GM12878 (cell line): ENCODE measurements at regions not wholly inside any gene's neighbourhood (a gene's known extent, or its start where the extent isn't known, plus 50 kb on each side); places are given as distances from the start of the nearest gene placed in this dataset.

ENCODE experiments used
- ATAC-seq: fragments of 200-7000 bp; cut with Tn5 transposase; 3 replicates; pipeline ENCODE4 v1.9.1; 2020; ENCODE audit warnings: mild to moderate bottlenecking, moderate library complexity
- BruUV-seq: library from RNA; stranded (reverse); fragments of 400-500 nt; replicated peaks from 2 replicates; lab custom pipeline; 2021; lab: Mats Ljungman, UMichigan
- CTCF ChIA-PET: fragments of 300-600 bp; sonication (Branson Sonifier 250); formaldehyde crosslinking; extraction: SDS; loops from one replicate; lab custom pipeline; 2021; ENCODE audit warnings: inconsistent platforms; lab: Yijun Ruan, JAX
- POLR2A ChIA-PET: fragments of 350-600 bp; formaldehyde crosslinking; extraction: SDS; loops from one replicate; lab custom pipeline; 2021; ENCODE audit warnings: inconsistent platforms; lab: Charles Lee
- RAD21 ChIA-PET: fragments of 300-600 bp; sonication (Branson Sonifier 250); formaldehyde crosslinking; loops from one replicate; lab custom pipeline; 2023; ENCODE audit warnings: antibody characterized with exemption; ENCODE audit not compliant: unreplicated experiment; lab: Charles Lee
- SMC1A ChIA-PET: fragments of 300-600 bp; sonication (Branson Sonifier 250); formaldehyde crosslinking; loops from one replicate; lab custom pipeline; 2023; ENCODE audit not compliant: unreplicated experiment, uncharacterized antibody; lab: Charles Lee
- DNase-seq: peaks from one replicate; pipeline ENCODE4 v3.0.0-alpha.2; 2011; ENCODE audit warnings: low read depth, low spot score
- FAIRE-seq: peaks from 3 replicates; lab custom pipeline; 2011; peaks lifted over from hg19 to GRCh38; lab: Jason Lieb, UNC
- H2AFZ ChIP-seq: 2 replicates; pipeline ENCODE4 v1.6.0; 2011; ENCODE audit warnings: low read depth, low read length, control low read depth; ENCODE audit not compliant: control insufficient read depth
- H3K27ac ChIP-seq: 2 replicates; pipeline ENCODE4 v1.5.1; 2011; ENCODE audit warnings: control low read depth; ENCODE audit not compliant: control insufficient read depth, insufficient read depth
- H3K27me3 ChIP-seq, 2 experiments: replicated peaks in 1 of 2; 2 replicates each; pipeline versions ENCODE4 v1.6.0 to v1.6.1; 2011; ENCODE audit warnings: low read length in 1 of 2; ENCODE audit not compliant: control insufficient read depth in 2 of 2, insufficient read depth in 2 of 2
- H3K36me3 ChIP-seq, 2 experiments: 2 replicates each; pipeline ENCODE4 v1.5.1; 2011; ENCODE audit warnings: low read length in 1 of 2; ENCODE audit not compliant: control insufficient read depth in 2 of 2, insufficient read depth in 2 of 2
- H3K4me1 ChIP-seq: 2 replicates; pipeline ENCODE4 v1.6.1; 2011; ENCODE audit warnings: mild to moderate bottlenecking, low read length, moderate library complexity, mixed read lengths; ENCODE audit not compliant: control insufficient read depth, insufficient read depth
- H3K4me2 ChIP-seq: 2 replicates; pipeline ENCODE4 v1.6.0; 2011; ENCODE audit warnings: control low read depth; ENCODE audit not compliant: control insufficient read depth, insufficient read depth
- H3K4me3 ChIP-seq: fragments of 200-600 bp; sonication (generic); 2 replicates; pipeline ENCODE4 v1.5.1; 2016
- H3K79me2 ChIP-seq: 2 replicates; pipeline ENCODE4 v1.6.0; 2011; ENCODE audit warnings: low read length; ENCODE audit not compliant: control insufficient read depth, insufficient read depth
- H3K9ac ChIP-seq: 2 replicates; pipeline ENCODE4 v1.8.0; 2011; ENCODE audit warnings: low read length, control low read depth, mixed read lengths; ENCODE audit not compliant: control insufficient read depth, insufficient read depth
- H3K9me3 ChIP-seq: replicated peaks from 3 replicates; pipeline ENCODE4 v1.5.1; 2011; ENCODE audit warnings: mild to moderate bottlenecking, low read length; ENCODE audit not compliant: control insufficient read depth, insufficient read depth
- H4K20me1 ChIP-seq: 2 replicates; pipeline ENCODE4 v1.6.0; 2011; ENCODE audit not compliant: control insufficient read depth, insufficient read depth
- BCLAF1 ChIP-seq: fragments of 450-650 bp; IDR thresholded peaks from 2 replicates; pipeline ENCODE4 v1.6.1; 2017; ENCODE audit warnings: antibody characterized with exemption, mild to moderate bottlenecking, moderate library complexity
- CUX1 ChIP-seq: IDR thresholded peaks from 2 replicates; pipeline ENCODE4 v1.6.1; 2012; ENCODE audit warnings: improper control_type of control experiment, low read depth, low read length; ENCODE audit not compliant: insufficient replicate concordance
- NFXL1 ChIP-seq: fragments of 450-650 bp; IDR thresholded peaks from 2 replicates; pipeline ENCODE4 v1.6.1; 2017; ENCODE audit warnings: antibody characterized with exemption, mild to moderate bottlenecking, borderline replicate concordance
- NRF1 ChIP-seq: conservative IDR thresholded peaks from 2 replicates; pipeline ENCODE4 v1.6.1; 2011; ENCODE audit warnings: mild to moderate bottlenecking, low read depth, low read length, improper control_type of control experiment
- PAX5 ChIP-seq: IDR thresholded peaks from 2 replicates; pipeline ENCODE4 v1.6.1; 2011; ENCODE audit warnings: low read depth, low read length, borderline replicate concordance
- RAD51 ChIP-seq: fragments of 450-650 bp; IDR thresholded peaks from 2 replicates; pipeline ENCODE4 v1.6.1; 2016; ENCODE audit warnings: moderate library complexity, mild to moderate bottlenecking, inconsistent platforms
- RCOR1 ChIP-seq: conservative IDR thresholded peaks from 2 replicates; pipeline ENCODE4 v1.6.1; 2012; ENCODE audit warnings: low read depth, low read length, improper control_type of control experiment
- SIX5 ChIP-seq: IDR thresholded peaks from 2 replicates; pipeline ENCODE4 v1.6.1; 2011; ENCODE audit warnings: mild to moderate bottlenecking, low read depth, low read length, moderate library complexity; ENCODE audit not compliant: severe bottlenecking
- YBX1 ChIP-seq: fragments of 450-650 bp; IDR thresholded peaks from 2 replicates; pipeline ENCODE4 v1.6.1; 2016; ENCODE audit warnings: antibody characterized with exemption
- ZBED1 ChIP-seq: IDR thresholded peaks from 2 replicates; pipeline ENCODE4 v1.6.1; 2016; ENCODE audit warnings: borderline replicate concordance
- ZBTB40 ChIP-seq: fragments of 450-650 bp; IDR thresholded peaks from 2 replicates; pipeline ENCODE4 v1.6.1; 2016; ENCODE audit warnings: mild to moderate bottlenecking, moderate library complexity, borderline replicate concordance
- WGBS: methylation state at CpG from one replicate; pipeline ENCODE4 v1.1.6; 2016; ENCODE audit warnings: low lambda C conversion rate; ENCODE audit not compliant: insufficient replicate concordance, insufficient coverage; ENCODE audit errors: missing lambda C conversion rate; 5-methylcytosine and 5-hydroxymethylcytosine counted together
- in situ Hi-C: fragments of 300-500 bp; cut with MboI; formaldehyde crosslinking; loops from 9 replicates; pipeline ENCODE4 v1.14.3; 2018; ENCODE audit warnings: mixed read lengths
- intact Hi-C: fragments of 100-400 bp; cut with micrococcal nuclease; formaldehyde crosslinking; loops from one replicate; pipeline ENCODE4 v1.14.2; 2022; ENCODE audit not compliant: unreplicated experiment

- TF ChIP-seq BCLAF1 = no peak
- no peak for TF ChIP-seq YBX1
These were observed 601.5 kb downstream of the IRX1 start (continued) for GRCh38 chr5:4197151-4197550.

GRCh38 chr5:4198461-4198860, 602.8 kb downstream of the IRX1 start:
- POLR2A ChIA-PET = no interaction called here
- in situ Hi-C loops = no loop called here
- H2AFZ ChIP-seq = no peak overlapping the region

More at GRCh38 chr5:4198461-4198860, 602.8 kb downstream of the IRX1 start:
- ChIA-PET CTCF (no interaction called here), SMC1A (no interaction called here), RAD21 (no interaction called here)
- ATAC-seq (no peak), DNase-seq (no peak), FAIRE-seq (no peak)
- Histone ChIP-seq H4K20me1 (no peaks in the 10 kb centered on the region), H3K9me3 (no peaks in the 10 kb centered on the region), H3K79me2 (no peaks in the 10 kb centered on the region), H3K4me1 (no peaks in the 10 kb centered on the region), H3K4me2 (no peak overlapping the region), H3K9ac (no peak overlapping the region), H3K36me3 (no peaks in the 10 kb centered on the region), H3K27me3 (no peaks in the 10 kb centered on the region), H3K4me3 (no peak overlapping the region), H3K27ac (no peak overlapping the region)
- TF ChIP-seq SIX5 (no peak), ZBTB40 (no peak), RCOR1 (no peak), NFXL1 (no peak), NRF1 (no peak), PAX5 (no peak), ZBED1 (no peak), RAD51 (no peak), CUX1 (no peak)
- 28% methylated on average over 7 of the region's 7 CpGs for WGBS
- intact Hi-C loops = no loop called here
- no TSS peak for BruUV-seq
